Esophagus mucosa (tissue), 1 donor: ENCODE measurements at regions not wholly inside any gene's neighbourhood (a gene's known extent, or its start where the extent isn't known, plus 50 kb on each side); places are given as distances from the start of the nearest gene placed in this dataset.
"Not testable (repeated sequence)": the region's sequence is repeated elsewhere in the genome, so short reads cannot be mapped to it uniquely, and the experiment has no call there.

Source experiments
- ATAC-seq: fragments of 200-7000 bp; cut with Tn5 transposase; one replicate; pipeline ENCODE4 v1.9.1; 2020
- donor health status: DM: yes; HTN: yes; CAD: no.

DNA sequence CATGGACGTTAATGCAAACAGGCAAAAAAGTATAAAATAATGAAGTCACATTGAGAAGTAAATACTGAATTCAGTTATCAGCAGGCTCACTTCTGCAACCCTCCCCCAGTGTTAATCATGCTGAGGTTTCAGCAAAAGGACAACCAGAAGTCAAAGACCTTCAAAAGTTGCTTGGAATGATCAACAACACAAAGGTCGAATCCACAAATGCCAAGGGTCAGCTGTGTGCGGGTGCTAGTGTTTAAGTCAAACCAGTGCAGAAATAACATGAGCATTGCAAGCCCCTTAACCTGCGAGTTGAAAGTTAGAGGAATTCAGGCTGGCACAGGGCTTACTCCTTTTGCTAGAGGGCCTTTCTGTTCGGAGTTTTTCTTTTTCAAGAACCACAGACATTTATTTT, 436.7 kb upstream of the SEL1L start:
- no peak for ATAC-seq

DNA sequence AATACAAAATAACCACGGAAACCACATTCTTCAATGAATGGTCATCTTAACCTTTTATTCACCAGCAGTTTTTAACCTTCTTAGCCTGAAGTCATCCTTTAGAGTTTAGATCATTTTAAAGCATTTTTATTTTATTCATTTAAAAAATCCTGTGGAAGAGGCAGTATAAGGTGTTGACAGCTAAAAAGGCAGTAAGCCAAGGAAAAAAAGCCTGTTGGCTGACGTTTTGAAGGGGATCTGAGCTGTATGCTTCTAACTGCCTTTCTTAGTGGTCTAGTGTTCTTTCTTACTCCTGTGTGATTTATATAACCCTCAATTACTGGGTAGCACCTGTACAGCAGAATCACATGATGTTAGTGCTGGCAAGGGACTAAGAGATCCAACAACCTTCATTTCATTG, 438.3 kb upstream of the SEL1L start:
- no peak for ATAC-seq

DNA sequence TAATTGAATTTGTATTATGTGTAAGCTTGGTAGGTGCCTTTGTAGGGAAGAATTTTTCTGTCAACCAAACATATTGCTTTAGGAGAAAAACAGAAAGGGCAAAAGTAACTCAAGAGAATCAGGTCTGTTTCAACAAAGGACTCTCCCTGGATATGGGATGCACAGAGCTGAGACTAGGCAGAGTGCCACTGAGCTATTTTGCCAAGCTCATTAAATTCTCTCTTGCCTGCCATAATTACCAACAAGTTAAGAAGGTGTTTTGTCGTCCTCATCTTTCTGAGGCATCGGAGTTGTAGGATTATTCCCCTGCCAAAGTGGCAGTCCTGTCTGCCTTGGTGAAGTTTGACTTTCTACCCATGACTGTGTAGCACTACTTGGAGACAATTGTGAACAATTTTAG, 438.9 kb upstream of the SEL1L start:
- no peak for ATAC-seq

DNA sequence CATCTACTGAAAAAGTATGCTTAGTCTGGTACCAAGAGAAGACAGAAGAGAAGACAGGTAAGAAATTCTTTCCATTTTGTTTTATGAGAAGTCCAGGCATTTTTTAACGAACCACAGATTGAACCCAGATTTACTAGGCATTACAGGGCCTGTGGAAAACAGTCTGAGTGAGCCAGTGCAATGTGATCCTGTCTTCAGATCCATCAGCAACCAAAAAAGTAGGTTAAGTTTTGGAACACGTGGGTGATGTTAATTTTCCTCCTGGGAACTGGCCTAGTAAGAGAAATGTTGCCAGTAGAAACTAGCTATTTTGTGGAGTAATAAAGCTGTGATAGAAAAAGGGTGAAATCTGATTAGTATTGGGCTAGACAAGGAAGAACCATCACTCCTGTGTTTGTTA, 440.9 kb upstream of the SEL1L start:
- no peak for ATAC-seq

DNA sequence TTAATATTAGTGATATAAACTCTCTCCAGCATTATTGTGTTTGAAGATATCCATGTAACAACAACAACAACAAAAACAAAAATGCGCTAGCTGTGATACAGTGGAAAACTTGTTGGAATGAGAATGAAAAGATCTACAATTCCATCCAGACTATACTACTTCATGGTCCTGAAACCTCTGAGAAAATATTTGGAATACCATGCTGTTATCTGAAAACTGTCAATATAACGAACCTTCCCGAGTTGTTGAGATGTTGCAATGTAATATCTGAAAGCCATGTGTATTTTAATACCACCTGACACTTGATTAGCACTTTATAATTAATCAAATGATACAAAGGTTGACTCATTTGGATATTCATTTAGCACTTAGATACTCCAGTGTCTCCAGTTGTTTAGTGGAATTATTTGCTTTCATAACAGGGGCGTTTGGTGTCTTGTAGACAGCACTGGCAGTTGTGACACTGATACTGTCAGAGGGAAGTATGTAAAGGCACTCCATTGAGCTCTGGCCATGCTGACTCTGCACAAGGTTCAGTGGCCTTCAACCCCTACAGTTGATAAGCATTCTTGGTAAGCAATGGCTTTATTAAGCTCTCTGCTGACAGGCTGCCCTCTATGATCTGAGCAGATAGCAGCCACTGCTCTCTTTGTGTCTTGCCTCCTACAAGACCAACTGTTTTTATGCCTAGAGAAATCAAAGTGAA, 447.1 kb upstream of the SEL1L start:
- ATAC-seq, result no peak

DNA sequence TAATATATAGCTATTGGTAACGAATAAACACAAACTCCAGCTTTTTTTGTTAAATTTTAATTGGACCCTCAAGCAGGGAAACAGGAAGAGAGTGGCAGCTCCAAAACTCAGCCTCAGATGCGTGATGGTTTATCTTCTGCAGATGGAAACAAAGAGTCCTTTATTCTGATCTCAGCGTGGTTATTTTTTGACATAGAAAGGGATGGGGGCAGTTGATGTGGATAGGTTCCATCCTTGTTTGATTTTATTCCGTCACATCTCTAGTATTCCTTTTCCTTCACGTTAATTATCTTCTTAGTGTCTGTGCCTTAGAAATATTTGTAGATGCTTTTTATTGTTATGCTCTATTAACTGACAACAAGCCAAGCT, 447.6 kb upstream of the SEL1L start:
- ATAC-seq, result no peak

DNA sequence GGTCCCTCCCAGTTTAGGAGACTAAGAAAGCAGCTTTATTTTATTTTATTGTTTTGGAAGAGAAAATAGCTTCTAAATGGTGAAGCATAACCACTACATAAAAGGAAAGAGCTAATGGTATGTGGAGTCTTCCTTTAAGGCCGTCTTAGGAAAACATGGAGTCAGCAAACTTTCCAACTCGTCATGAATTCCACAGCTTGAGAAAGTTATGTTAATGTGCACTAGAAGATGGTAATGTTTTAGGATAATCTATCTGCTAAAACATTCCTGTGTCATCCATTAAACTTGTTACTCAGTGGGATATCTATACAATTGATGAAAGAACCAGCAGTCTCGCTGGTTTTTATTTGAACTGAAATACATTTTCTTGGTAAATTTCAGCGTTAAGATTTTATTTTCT, 448.4 kb upstream of the SEL1L start:
- ATAC-seq, result no peak

DNA sequence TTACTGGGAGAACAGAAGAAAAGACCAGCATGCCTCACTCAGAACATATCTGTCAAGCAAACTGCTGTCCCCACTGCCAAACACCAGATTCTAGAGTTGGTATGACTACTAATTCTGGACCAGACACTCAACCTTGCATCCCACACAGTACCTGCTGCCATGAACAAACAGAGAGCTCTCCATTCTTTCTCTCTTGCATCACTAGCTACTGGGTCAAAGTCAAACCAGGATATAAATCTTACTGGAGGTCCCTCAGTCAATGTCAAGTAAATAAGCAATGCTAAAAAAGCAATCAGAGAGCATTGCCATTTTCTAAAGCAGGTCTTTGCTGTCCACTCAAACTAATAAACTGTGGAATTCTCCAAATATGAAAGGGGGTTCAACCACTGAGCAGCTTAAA, 452.4 kb upstream of the SEL1L start:
- no peak for ATAC-seq

DNA sequence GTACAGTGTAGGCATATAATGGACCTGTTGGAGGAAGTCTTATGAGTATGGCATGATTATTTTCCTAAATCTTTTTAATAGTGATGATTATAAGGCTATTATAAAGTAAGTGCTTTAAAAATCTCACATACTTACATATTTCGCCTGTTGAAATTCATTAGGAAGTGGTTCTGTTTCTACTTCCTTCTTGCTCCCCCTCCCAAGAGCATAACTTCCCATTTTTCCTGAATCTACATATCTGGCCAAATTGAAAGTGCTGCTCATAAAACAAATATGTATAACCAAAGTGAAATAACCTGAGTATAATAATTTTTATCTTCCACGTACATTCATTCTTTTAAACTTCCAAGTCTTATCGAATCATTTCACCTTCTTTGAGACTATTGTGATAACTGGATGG, 455.6 kb upstream of the SEL1L start:
- no peak for ATAC-seq

DNA sequence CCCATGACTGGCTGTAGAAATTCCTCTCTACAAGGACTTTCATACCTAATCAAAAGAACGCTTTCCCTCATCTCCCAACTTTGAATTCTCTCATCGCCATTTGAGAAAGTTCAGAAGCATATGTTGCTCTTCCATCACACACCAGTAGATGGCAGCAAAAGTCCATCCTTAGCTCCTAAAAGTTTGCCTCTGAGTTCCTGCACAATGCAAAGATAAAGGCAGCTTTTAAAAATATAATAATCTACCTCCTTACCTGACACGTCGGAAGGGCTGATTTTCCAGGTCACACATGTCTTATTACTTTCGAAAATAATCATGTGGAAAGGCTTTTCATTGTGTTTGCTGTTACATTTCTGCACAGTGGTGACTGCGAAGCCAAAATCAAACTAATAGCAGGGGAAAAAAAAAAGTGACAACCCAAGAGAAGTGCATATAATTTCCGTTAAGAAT, 456.7 kb upstream of the SEL1L start:
- peak; percentile 64 for ATAC-seq

DNA sequence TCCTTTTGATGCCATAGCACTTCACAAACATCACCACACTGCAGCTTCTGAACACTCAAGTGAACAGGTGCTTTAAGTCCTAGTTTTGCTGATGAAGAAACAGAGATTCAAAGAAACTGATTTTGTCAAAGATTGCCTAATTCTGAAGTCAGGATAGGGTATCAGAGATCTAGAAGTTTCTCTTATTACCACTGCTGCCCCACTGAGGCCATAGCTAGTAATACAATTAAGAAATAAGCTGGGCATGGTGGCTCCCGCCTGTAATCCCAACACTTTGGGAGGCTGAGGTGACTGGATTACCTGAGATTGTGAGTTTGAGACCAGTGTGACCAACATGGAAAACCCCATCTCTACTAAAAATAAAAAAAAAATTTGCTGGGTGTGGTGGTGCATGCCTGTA, 458.3 kb upstream of the SEL1L start:
- ATAC-seq, result no peak

DNA sequence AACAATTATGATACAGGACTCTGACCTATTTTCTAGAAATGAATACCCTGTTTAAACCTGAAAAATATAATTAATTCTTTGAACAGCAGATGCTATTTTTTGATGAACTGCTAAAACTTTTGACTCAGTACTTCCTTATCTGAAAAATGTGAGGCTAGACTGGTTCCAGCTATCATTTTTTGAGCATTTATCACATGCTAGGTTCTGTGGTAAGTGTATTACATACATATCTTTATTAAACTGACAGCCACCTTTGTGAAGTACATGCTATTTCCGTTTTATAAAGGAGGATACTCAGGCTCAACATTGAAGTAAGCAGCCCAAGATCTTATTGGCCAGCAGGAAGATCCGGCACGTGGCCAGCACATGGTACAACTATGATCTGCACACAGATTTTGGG, 459.8 kb upstream of the SEL1L start:
- no peak for ATAC-seq

DNA sequence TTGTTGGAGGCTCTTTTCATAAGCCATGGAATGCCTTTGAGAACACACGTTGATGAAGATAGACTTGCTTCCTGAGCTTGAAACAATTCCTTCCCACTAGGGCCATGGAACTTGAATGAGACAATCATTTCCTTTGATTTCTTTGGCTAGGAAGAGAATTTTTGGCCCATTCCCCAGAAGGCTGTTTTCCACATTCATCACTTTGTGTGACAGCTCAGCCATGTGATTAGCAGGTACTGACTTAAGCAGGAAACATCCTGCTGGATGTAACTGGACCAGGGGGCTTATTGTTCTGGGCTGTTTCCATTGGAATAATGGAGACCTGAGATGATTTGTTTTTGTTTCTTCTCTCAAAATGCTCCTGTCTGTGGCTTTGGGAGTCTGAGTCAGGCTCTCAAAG, 469.8 kb upstream of the SEL1L start:
- ATAC-seq, result no peak

DNA sequence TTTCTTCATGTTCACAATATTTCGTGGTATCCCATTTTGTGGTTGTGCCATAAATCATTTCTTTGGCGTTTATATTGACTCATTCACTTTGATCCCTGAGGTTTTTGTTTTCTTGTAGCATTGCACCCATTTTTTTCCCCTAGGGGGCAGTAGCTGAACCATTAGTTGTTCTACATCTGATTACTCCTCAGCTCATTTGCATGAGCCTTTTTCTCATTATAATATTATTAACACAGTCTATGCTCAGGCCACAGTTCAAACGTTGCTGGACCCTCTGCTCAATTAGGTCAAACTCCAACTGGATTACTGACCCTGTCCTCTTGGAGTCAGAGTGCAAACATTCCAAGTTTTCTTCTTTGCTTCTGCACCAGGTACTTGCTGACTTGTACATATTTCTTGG, 475.4 kb upstream of the SEL1L start:
- no peak for ATAC-seq

DNA sequence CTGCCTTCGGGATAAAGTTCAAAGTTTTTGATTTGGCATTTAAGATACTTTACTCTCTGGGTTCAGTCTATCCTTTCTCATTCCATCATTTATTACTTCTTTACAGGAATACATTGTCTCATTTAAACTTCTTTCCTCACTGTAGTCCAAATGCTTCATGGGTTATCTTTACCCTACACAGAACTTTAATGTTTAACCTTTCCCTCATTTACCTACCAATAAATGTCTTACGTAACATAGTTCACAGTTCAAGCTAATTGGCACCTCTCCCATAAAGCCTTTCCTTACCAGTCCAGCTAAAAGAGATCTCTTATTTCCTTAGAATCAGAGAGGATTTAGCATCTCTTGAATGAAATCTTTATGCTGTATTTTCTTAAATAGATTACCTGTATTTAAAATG, 476.3 kb upstream of the SEL1L start:
- ATAC-seq, result no peak

DNA sequence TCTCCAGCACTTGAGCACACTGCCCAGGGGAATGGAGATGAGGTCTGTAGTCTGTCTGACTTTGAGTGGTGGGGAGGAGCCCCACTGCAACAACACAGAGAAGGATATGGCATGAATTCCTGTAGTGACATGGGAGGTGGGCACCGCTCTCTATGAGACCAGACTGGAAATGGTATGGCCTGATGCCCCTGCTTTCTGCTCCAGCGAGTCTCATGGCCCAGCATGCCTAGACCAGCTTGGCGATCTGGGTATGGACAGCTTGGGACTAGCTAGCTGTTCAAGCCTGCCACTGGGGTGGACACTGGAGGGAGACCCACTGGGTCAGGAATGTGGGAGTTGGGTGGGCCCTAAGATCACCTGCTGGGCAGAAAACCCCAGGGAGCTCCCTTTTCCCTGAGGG, 477.8 kb upstream of the SEL1L start:
- no peak for ATAC-seq

DNA sequence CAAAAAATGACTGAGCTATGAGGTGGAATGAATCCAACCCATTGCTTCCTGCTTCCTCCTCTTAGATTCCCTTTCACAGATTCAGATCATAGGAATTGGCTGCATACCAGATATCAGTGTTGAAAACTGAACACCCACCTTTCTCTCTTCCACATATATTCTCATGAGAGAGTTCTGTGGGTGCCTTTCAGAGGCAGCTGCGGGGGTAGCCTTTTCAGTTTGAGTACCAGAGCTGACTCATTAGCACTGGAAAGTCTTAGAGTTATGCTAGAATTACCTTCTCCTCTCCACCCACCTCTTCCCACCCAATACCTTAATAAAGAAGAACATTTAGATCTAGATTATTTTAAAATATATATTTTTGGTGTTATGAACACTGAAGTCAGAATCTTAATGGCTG, 495.4 kb upstream of the SEL1L start:
- ATAC-seq, result no peak

DNA sequence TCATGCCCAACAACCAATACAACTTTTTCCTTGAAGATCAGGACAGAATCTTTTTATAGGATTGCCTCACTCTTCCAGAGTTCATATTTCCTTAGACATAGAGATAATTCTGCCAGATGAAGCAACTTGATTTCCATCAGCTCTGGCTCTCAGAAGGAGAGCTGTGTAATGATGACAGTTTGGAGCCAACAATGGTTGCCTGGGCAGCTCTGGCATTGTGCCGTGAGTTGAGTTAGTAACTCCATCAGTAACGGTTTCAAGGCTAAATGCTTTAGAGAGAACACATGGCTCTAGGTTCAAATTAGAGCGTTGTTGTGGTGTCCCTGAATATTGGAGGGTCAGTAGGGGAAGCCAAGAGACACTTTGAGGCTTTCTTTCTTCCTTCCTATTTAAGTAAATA, 501.7 kb upstream of the SEL1L start:
- ATAC-seq, result no peak

DNA sequence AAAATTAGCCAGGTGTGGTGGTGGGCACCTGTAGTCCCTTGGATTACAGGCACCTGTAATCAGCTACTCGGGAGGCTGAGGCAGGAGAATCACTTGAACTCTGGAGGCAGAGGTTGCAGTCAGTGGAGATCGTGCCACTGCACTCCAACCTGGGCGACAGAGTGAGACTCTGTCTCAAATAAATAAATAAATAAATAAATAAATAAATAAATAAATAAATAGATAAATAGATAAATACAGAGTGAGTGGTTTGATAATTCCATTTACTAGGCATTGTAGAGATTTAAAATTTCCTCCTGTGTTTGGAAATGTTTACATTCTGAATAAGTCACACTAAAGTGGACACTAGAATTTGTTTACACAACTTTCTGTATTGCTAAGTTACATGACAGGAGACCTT, 504.4 kb upstream of the SEL1L start:
- not testable (repeated sequence) for ATAC-seq

DNA sequence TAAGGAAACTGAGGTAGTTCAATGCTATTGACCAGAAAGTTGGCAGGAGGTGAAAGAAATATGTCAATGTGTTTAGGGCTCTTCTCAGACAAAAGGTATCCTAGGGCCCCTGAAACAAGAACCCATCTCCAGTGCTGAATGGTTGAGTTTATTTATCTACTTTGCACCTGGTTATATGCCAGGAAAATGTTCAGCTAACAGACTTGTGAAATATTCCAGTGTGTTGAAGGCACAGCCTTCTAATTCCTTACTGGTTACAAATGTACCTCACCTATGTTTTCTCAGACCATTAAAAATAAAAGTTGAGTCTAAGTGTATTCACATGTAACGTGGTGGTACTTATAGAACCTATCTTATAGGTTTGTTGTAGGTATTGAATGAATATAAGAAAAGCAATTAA, 511.7 kb upstream of the SEL1L start:
- ATAC-seq, result no peak

DNA sequence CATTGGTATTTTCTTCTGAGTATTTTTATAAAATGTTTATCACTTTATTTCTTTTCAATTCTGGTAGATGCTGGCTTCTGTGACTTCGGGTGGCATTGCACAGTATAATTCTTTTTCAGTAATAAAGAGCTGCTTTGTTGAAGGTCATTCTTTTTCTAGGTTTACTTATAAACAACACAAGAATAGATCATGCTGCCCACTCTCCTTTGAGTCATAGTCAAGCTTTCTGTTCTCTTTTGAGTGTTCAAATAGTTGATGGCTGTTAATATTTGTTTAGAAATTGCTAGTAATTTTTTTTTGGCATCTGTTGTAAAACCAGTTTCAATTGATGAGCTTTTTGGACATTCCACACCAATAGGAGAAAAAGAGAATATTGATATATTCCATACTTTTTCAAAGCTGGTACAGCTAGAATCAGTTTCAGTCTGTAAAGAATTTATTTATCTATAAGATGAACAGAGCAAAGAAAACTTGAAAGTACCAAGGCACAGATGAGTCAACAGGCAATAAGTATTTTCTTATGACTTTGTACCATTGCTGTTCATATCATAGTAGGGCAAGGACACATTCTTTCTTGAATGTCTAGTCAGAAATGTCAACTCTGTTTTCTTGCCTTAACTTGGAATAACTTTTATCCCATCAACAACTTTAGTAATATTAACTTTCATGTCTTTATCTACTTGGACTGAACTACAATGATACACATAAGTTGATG, 513.0 kb upstream of the SEL1L start:
- ATAC-seq, result no peak

DNA sequence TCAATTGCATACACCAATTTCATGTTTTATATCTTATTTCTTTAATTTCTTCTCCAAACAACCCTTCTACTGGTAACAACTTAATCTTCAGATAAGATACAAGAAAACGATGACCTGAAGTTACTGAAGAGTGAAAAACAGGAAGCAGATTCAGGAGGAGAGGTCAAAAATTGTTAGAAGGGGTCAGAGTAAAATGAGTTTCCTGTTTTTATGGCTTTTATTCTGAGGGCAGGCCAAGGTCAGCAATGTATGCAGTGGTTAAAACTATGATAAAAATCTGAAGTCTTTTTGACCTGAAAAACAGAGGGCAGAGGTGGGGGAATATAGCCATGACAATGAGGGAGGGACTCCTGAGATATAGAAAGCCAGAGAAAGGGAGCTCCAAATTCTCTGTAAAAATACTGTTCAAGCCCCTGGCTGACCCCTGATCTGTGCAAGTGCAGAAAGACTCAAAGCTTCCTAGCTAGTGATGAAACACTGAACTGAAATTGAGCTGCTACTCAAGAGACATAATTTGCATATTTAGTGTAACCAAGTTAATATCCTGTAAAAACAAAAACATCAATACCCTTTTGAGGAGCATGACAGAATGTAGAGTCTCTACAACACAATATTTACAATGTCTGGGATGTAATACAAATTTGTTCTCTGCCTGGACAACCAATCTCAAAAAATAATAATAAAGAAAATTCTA, 514.3 kb upstream of the SEL1L start:
- no peak for ATAC-seq

DNA sequence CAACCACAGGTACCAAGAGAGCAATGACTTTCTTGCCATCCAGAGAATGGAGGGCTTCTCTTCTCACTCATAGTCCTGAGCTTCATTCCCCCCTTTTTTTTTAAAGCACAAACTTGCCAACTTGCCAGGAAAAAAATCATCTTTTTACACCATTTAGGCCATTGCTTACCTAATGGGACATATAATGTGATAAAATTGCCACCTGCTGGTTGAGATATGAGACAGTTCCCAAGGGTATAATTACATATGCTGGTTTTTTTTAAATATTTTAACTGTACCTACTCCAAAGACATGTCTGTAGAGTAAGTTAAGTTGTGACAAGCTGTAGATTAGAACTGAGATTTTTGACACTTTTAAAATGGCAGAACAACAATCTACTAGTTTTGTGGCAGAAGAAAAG, 519.1 kb upstream of the SEL1L start:
- no peak for ATAC-seq

DNA sequence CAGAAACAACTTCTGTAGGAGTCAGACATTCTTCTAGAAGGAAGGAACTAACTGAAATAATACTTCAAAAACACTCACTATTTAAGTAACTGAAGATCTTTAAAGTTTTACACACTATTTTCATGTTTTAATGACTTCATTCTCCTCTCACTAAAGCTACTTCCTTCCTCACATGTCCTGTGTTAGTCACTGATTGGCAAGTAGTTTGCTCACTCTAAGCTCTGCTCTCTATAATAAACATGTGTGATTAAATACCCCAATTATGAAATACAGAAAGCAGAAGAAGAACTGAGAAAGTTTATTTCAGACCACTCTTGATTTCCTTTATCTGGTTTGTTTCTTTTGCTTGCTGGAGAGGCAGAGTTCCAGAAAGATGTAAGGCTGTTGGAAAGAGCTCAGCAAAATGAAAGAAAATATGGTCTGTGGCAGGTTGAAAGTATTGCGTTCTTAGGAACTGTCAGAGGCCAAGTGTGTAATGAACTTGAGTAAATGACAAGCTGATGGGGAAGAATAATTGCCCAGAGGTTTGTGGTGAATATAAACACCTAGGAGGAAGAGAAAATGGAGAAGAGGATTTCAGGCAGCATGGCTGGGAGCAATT, 522.0 kb upstream of the SEL1L start:
- ATAC-seq, result no peak
